HG02852 (cell line): ENCODE measurements at regions not wholly inside any gene's neighbourhood (a gene's known extent, or its start where the extent isn't known, plus 50 kb on each side); places are given as distances from the start of the nearest gene placed in this dataset.
"Not testable (repeated sequence)": the region's sequence is repeated elsewhere in the genome, so short reads cannot be mapped to it uniquely, and the experiment has no call there.

Source experiments
- ATAC-seq: cut with Tn5 transposase; IDR thresholded peaks from one replicate; pipeline ENCODE4 v1.9.1; 2021; ENCODE audit warnings: mild to moderate bottlenecking, moderate library complexity; ENCODE audit not compliant: unreplicated experiment

DNA sequence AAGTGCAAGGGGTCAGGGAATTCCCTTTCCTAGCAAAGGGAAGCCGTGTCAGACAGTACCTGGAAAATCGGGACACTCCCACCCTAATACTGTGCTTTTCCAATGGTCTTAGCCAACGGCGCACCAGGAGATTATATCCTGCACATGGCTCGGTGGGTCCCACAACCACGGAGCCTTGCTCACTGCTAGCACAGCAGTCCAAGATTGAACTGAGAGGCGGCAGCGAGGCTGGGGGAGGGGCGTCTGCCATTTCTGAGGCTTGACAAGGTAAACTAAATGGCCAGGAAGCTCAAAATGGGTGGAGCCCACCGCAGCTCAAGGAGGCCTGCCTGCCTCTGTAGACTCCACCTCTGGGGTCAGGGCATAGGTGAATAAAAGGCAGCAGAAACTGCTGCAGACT, 76.5 kb upstream of the LINC00632 start:
- not testable (repeated sequence) for ATAC-seq

DNA sequence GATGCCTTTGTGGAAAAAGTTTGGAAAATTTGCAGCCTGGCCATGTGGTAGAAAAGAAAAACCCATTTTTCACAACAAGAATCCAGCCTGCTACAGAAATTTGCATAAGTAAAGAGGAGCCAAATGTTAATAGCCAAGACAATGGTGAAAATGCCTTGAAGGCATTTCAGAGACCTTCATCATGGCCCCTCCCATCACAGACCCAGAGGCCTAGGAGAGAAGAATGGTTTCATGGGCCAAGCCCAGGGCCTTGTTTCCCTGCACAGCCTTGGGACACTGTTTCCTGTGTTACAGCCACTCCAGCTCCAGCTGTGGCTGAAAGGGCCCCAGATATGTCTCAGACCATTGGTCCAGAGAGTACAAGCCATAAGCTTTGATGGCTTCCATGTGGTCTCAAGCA, 101.4 kb upstream of the LINC00632 start:
- ATAC-seq = no peak

DNA sequence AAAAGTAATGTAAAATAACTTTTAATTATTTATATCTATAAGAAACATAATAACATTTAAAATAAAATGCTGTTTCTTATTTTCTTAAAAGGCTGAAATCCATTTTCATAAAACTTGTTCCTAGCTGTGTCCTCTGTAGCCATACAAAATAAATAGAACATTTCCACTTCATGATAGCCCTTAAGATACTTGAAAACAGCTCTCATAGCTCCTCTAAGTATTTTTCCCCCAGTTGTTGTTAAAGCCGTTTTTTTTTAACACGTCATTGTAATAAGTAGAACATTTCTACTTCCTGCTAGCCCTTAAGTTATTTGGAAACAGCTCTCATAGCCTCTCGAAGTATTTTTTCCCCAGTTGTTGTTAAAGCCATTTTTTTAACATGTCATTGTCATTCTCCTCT, 97.3 kb upstream of the SOX3 start:
- no peak for ATAC-seq

DNA sequence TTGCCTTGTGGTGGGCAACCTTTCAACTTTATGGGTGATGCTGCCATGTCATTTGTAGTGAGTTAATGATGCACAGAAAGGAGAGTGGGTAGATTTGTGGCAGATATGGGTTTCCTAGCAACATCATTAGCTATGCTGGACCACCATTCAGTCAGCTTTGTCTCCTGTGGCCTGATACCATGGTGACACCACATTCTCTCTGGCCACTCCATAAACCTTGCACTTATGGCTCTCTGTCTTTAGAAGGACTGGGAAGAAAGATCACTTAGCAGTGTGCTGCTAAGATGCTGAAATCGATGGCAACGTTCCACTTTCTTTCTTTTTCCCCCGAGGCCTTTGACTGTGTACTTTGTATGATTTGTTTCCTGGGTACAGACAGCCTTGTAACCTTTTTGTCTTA, 95.0 kb upstream of the SOX3 start:
- ATAC-seq = no peak

DNA sequence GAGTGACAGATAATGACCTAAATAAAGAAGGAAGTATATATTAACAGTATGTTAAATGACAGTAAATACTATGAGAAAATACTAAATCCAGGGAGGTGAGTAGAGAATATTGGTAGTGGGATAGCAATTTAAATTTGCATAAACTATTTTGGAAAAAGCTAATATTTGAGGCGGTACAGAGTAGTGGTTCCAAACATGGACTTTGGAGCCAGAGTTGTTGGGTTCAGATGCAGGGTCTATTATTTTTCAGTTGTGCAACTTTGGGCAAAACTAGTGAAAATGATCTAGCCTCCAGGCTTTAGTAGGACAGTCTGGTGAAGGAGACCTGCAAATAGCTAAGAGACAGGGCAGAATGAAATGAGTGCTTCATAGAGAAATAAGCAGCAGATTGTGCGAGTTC, 84.8 kb upstream of the SOX3 start:
- no peak for ATAC-seq

DNA sequence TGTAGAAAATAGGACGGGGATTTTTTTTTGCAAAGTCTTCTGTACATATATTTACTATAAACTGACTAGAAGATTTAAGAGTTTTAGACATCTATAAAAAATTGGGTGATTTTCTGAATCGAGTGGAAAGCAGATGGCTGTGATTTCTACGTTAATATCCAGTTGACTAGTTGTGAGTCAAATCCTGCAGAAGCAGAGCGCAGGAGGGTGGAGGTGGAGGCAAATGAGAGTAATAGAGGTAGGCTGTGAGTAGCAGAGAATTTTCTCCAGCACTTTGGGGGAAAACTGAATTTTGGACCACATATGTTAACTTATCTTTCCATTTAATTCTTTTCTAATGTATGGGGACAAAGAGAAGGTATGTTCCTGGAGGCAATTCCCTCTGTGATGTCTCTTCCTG, 82.1 kb upstream of the SOX3 start:
- no peak for ATAC-seq

DNA sequence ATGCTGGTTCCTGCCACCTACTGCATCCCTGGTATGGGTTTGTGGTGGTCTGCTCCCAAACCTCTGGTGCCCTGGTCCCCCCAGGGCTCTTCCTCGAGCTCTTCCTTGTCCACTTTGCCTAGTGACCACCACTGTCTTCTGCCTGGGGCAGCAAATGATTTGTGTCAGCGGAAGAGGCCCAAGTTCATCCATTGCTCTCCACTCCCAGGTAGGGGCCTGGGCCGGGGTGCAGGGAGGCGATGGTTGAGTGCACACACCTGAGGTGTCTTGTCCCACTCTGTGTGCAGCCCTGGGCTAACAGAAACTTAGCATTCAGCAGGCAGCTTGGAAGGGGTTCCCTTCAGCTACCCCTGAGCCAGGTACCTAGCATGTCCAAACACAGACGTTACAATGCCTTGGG, 75.6 kb upstream of the SOX3 start:
- ATAC-seq = no peak

DNA sequence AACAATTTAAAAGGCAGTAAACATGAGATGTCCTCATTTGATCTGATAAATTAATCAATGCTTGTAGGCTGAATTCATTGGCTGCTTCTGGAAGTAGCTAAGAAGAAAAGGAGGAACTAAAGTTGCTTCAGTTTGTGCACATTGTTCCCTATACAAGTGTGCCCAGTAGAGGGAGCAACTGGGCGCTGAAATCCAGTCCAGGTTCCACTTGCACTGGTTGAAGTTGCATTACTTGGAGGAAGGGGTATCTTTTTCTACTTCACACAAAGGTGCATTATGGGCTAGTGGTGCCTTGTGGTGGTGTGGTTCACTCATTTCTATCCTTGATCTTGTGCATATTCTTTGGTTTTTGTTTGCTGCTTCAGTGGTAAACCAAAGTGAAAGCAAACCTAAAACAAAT, 67.9 kb upstream of the SOX3 start:
- ATAC-seq = peak; percentile 86

DNA sequence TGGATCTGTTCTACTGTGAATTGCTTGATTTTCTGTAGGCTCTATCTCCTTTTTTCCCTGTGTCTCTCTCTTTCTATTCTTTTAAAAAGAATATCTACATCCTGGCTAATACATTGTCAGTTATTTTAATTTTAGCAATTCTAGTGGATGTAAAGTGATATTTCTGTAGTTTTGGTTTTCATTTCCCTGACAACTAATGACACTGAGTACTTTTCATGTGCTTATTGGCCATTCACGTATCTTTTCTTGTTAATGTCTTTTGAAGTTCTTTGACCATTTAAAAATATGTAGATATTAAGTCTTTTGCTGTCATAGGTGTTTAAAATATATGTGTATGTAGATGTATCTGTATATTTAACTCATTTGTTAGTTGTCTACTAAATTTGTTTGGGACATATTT, 59.0 kb upstream of the SOX3 start:
- no peak for ATAC-seq
